Coronary artery (tissue), 2 donors: ENCODE measurements at regions not wholly inside any gene's neighbourhood (a gene's known extent, or its start where the extent isn't known, plus 50 kb on each side); places are given as distances from the start of the nearest gene placed in this dataset.
"Not testable (repeated sequence)": the region's sequence is repeated elsewhere in the genome, so short reads cannot be mapped to it uniquely, and the experiment has no call there.

ENCODE experiments used
- DNase-seq: peaks from one replicate; pipeline ENCODE4 v3.0.0-alpha.2; 2017; ENCODE audit warnings: low spot score
- H3K27ac ChIP-seq, 2 donors: fragments of 200-600 bp; sonication (generic); one replicate each; pipeline ENCODE4 v1.5.1; 2016 to 2019
- H3K4me3 ChIP-seq: fragments of 200-600 bp; sonication (generic); 2 replicates; pipeline ENCODE4 v1.5.1; 2016; ENCODE audit warnings: mild to moderate bottlenecking, moderate library complexity
- TF ChIP-seq, protein P1 (sequence below): fragments of 200-600 bp; sonication (generic); IDR thresholded peaks from one replicate; pipeline ENCODE4 v1.5.1; 2019; ENCODE audit warnings: antibody characterized with exemption

DNA sequence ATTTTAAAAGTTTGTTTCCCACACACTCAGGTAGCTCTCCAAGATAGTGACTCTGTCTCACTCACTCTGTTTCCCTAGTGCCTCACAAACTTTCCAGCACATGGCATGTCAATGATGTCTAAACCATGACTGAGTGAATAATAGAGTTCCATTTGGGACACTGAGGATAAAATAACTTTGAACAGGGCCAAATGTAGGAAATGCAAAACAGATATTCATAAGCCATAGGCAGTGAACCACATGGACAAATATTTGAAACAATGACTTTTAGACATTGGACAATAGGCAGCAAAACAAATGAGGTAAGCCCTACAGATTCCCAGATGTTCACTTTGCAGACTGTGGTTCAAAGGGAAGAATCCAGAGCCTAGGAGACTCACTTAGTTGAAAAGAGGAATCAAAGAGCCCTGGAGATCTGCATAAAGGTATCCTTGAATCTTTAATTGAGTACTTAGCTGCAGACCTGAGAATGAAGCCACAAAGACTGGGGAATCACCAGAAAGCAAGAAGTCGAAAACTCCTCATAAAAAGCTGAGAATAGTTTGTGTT is 173.3 kb downstream of the FAM76B start:
- TF ChIP-seq, protein P1, sequence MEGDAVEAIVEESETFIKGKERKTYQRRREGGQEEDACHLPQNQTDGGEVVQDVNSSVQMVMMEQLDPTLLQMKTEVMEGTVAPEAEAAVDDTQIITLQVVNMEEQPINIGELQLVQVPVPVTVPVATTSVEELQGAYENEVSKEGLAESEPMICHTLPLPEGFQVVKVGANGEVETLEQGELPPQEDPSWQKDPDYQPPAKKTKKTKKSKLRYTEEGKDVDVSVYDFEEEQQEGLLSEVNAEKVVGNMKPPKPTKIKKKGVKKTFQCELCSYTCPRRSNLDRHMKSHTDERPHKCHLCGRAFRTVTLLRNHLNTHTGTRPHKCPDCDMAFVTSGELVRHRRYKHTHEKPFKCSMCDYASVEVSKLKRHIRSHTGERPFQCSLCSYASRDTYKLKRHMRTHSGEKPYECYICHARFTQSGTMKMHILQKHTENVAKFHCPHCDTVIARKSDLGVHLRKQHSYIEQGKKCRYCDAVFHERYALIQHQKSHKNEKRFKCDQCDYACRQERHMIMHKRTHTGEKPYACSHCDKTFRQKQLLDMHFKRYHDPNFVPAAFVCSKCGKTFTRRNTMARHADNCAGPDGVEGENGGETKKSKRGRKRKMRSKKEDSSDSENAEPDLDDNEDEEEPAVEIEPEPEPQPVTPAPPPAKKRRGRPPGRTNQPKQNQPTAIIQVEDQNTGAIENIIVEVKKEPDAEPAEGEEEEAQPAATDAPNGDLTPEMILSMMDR: no peak
- no peak for DNase-seq
- Histone ChIP-seq H3K27ac (no peak overlapping the region), H3K4me3 (no peak overlapping the region)

DNA sequence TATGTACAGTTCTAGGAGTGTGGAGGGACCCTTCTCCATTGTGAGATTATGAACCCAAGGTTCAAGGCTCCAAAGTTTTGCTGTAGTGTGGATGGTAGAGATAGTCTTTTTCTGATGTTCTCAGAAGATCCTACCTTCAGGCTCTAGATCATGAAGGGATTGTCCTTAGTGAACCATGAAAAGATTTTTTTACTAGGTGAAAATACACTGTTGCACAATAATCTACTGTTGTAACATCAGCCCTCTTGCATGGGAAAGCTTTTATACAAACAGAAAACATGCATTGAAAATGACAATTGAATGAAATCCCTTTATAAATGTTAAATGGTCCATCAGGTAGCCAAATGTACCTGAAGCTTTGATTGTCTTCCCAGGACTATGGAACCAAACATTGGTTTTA is 177.8 kb downstream of the FAM76B start:
- Histone ChIP-seq H3K27ac (no peak overlapping the region), H3K4me3 (no peak overlapping the region)
- no peak for DNase-seq
- TF ChIP-seq, protein P1: no peak

DNA sequence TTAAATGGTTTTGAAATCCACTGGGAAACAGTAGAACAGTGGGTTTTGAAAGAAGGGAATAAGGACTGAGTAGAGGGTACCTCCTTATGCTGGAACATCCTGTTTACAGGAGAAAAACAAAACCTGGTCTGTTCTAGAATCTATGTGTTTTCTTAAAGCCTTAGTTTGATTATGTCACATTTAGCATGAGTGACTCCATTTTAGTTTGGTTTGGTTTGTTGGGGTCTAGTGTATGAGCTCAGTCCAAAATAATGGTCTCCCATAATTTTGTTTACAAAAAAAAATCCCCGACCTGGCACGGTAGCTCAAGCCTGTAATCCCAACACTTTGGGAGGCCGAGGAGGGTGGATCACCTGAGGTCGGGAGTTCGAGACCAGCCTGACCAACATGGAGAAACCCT is 179.4 kb downstream of the FAM76B start:
- DNase-seq, H3K4me3 ChIP-seq, H3K27ac ChIP-seq: not testable (repeated sequence)

DNA sequence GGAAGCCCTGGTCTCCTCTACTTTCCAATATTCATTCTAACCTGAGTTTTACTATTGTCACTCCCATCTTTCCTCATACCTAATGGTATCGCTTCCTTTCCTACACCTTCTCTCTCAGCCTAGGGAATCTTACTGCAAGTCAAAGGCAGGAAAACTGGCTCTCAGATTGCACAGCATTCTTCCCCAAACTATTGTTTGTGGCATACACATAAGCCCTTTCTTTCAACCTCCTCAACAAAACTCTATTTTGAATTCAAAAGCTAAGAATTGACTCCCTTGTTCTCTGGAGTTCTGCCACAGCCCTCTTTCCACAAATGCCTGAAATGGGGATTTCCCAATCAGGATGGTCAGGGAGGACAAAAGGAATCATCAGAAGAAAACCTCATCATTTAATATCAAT is 181.5 kb downstream of the FAM76B start:
- H3K4me3 ChIP-seq: no peak overlapping the region
- TF ChIP-seq, protein P1: no peak
- H3K27ac ChIP-seq: no peak overlapping the region
- DNase-seq: no peak

DNA sequence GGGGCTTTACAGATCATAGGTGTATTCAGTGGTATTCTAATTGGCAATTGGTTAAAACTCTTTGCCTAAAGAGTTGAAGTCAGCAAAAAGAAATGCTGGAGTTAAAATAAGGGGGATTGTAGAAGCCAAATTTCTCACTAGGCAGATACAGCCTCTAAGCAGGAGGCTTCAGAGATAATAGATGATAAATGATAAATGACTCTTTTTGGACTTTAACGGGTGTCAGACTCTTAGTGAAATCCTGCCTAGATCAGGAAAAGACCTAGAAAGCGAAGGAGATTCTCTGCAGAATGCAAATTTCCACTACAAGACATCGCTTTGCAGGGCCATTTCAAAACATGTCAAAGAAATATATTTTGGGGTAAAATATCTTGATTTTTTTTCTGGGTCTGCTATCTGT is 182.8 kb downstream of the FAM76B start:
- Histone ChIP-seq H3K4me3 (no peak overlapping the region), H3K27ac (no peak overlapping the region)
- no peak for DNase-seq
- TF ChIP-seq, protein P1: no peak

DNA sequence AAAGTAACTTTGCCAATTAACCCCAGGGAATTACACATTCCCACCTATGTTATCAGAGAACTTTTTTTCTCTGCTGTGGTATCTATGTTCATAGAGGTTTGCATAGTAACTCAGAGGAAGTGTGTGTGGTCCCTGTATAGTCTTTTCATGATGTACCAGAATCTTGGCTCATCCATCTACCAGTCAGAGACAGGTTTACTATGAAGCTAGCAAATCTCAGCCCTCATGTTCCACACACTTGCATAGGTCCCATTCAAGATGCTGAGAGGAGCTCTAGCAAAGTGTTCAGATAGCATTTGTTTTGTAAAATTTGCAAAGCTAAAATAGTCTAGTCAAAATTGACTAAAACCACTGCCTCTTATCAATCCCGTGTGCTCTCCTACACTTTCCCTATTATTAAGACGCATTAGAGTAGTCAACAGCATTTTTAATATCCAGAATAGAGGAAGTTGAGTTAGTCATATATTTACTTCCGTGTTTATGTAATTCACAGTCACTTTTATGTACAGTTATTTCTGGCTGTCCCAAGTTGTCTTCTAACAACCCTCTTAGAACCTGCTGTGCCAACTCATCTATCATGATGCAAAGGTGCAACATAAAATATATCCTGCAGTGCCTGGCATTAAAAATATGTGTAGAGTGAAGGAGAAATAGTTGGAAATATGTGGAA is 184.2 kb downstream of the FAM76B start:
- TF ChIP-seq, protein P1: no peak

DNA sequence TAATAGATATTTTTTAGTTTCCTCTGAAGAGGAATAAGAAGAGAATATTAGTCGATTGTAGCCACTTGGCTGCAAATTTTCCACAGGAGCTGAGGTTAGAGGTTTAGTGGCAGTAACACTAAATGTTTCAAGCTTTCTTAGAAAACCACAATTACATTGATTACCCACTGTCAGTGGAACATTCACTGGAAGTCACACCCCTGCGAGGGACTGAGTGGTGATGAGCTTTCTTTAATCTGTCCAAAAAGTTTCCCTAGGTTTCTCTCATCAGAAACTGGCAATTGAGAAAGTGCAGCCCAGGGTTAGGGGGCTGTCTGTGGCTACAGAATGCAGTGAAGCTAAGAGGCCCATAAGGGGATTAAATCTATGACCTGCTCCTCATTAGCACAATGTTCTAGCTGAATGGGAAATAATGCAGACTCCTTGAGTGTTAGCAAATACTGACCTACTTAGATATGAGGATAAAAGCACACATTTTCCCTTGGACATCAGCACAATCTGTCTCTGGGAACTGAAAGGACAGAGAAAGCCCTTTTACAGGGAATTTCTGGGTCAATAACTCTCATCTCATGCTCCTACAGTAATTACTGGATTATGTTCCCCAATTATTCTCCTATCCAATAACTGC is 189.5 kb downstream of the FAM76B start:
- Histone ChIP-seq H3K27ac (no peak overlapping the region), H3K4me3 (no peak overlapping the region)
- TF ChIP-seq, protein P1: no peak
- no peak for DNase-seq

More for the DNA sequence above, 184.2 kb downstream of the FAM76B start:
- Histone ChIP-seq H3K27ac (no peak overlapping the region), H3K4me3 (no peak overlapping the region)
- DNase-seq: no peak
